ENCODE measurements at regions not wholly inside any gene's neighbourhood (a gene's known extent, or its start where the extent isn't known, plus 50 kb on each side); places are given as distances from the start of the nearest gene placed in this dataset.

- intact Hi-C loops (cut with micrococcal nuclease) = no loop called here
- Mint-ChIP-seq H3K4me3 (no peak overlapping the region), H3K27me3 (peaks cover 28% of the 10 kb centered on the region), H3K9me3 (no peaks in the 10 kb centered on the region), H3K4me1 (peaks cover 24% of the 10 kb centered on the region), H3K36me3 (ENCODE audit: low read depth) (no peaks in the 10 kb centered on the region), H3K27ac (no peak overlapping the region)
- DNase-seq = no peak
Observed at GRCh38 chr3:10600296-10600714, 94.9 kb upstream of the ATP2B2 start.

- peaks cover 28% of the 10 kb centered on the region for H3K27me3 Mint-ChIP-seq
Observed at GRCh38 chr3:10600726-10601125, 95.3 kb upstream of the ATP2B2 start.

GRCh38 chr3:10601151-10601856 lies 95.9 kb upstream of the ATP2B2 start:
- H3K36me3 Mint-ChIP-seq (ENCODE audit: low read depth) = no peaks in the 10 kb centered on the region
- H3K27ac Mint-ChIP-seq = no peak overlapping the region
- no peaks in the 10 kb centered on the region for H3K9me3 Mint-ChIP-seq
- no peak overlapping the region for H3K4me3 Mint-ChIP-seq
- intact Hi-C loops (cut with micrococcal nuclease) = no loop called here
- DNase-seq = no peak
- H3K4me1 Mint-ChIP-seq = peaks cover 24% of the 10 kb centered on the region
- peaks cover 30% of the 10 kb centered on the region for H3K27me3 Mint-ChIP-seq

More at GRCh38 chr3:10600726-10601125, 95.3 kb upstream of the ATP2B2 start:
- Mint-ChIP-seq H3K4me1 (peaks cover 24% of the 10 kb centered on the region), H3K27ac (no peak overlapping the region), H3K4me3 (no peak overlapping the region), H3K9me3 (no peaks in the 10 kb centered on the region), H3K36me3 (ENCODE audit: low read depth) (no peaks in the 10 kb centered on the region)
- intact Hi-C loops (cut with micrococcal nuclease) = no loop called here
- DNase-seq = no peak

- DNase-seq = no peak
- no peak overlapping the region for H3K4me3 Mint-ChIP-seq
- no peaks in the 10 kb centered on the region for H3K9me3 Mint-ChIP-seq
- H3K27me3 Mint-ChIP-seq = peaks cover 35% of the 10 kb centered on the region
- peaks cover 24% of the 10 kb centered on the region for H3K4me1 Mint-ChIP-seq
- no peaks in the 10 kb centered on the region for H3K36me3 Mint-ChIP-seq (ENCODE audit: low read depth)
- intact Hi-C loops (cut with micrococcal nuclease) = no loop called here
- no peak overlapping the region for H3K27ac Mint-ChIP-seq
Observed at GRCh38 chr3:10601857-10602230, 96.5 kb upstream of the ATP2B2 start.

GRCh38 chr3:10602271-10602670 lies 96.9 kb upstream of the ATP2B2 start:
- H3K9me3 Mint-ChIP-seq = no peaks in the 10 kb centered on the region
- H3K36me3 Mint-ChIP-seq (ENCODE audit: low read depth) = no peaks in the 10 kb centered on the region
- peaks cover 34% of the 10 kb centered on the region for H3K27me3 Mint-ChIP-seq
- intact Hi-C loops (cut with micrococcal nuclease) = no loop called here
- peaks cover 24% of the 10 kb centered on the region for H3K4me1 Mint-ChIP-seq
- no peak for DNase-seq
- peak overlapping the region; percentile 32 for H3K4me3 Mint-ChIP-seq
- H3K27ac Mint-ChIP-seq = no peak overlapping the region

- DNase-seq = peak; percentile 90
- H3K4me3 Mint-ChIP-seq = peak overlapping the region; percentile 69
- H3K27me3 Mint-ChIP-seq = peaks cover 37% of the 10 kb centered on the region
- intact Hi-C loops (cut with micrococcal nuclease) = loop anchor here (1.0 kb wide), 1 partner anchor 51 kb away; no protein-coding TSS in a partner anchor
- no peaks in the 10 kb centered on the region for H3K36me3 Mint-ChIP-seq (ENCODE audit: low read depth)
- peaks cover 24% of the 10 kb centered on the region for H3K4me1 Mint-ChIP-seq
- no peaks in the 10 kb centered on the region for H3K9me3 Mint-ChIP-seq
- H3K27ac Mint-ChIP-seq = peak overlapping the region; percentile 62
Observed at GRCh38 chr3:10602769-10603768, 97.7 kb upstream of the ATP2B2 start.

GRCh38 chr3:10609134-10609533 lies 103.7 kb upstream of the ATP2B2 start:
- Mint-ChIP-seq H3K4me1 (peaks cover 2% of the 10 kb centered on the region), H3K27me3 (peaks cover 28% of the 10 kb centered on the region), H3K36me3 (ENCODE audit: low read depth) (no peaks in the 10 kb centered on the region), H3K27ac (no peak overlapping the region), H3K4me3 (no peak overlapping the region), H3K9me3 (peaks cover 14% of the 10 kb centered on the region)
- intact Hi-C loops (cut with micrococcal nuclease) = no loop called here
- no peak for DNase-seq

GRCh38 chr3:10614168-10614567 lies 108.8 kb upstream of the ATP2B2 start:
- intact Hi-C loops (cut with micrococcal nuclease) = no loop called here
- no peak overlapping the region for H3K4me3 Mint-ChIP-seq
- DNase-seq = no peak
- H3K9me3 Mint-ChIP-seq = peaks cover 17% of the 10 kb centered on the region
- no peak overlapping the region for H3K27ac Mint-ChIP-seq
- no peaks in the 10 kb centered on the region for H3K4me1 Mint-ChIP-seq
- H3K36me3 Mint-ChIP-seq (ENCODE audit: low read depth) = no peaks in the 10 kb centered on the region
- peaks cover 13% of the 10 kb centered on the region for H3K27me3 Mint-ChIP-seq

GRCh38 chr3:10615715-10616114 lies 110.3 kb upstream of the ATP2B2 start:
- H3K9me3 Mint-ChIP-seq = peaks cover 17% of the 10 kb centered on the region

GRCh38 chr3:10616321-10616720 lies 110.9 kb upstream of the ATP2B2 start:
- no peak overlapping the region for H3K4me3 Mint-ChIP-seq
- H3K4me1 Mint-ChIP-seq = no peaks in the 10 kb centered on the region
- H3K9me3 Mint-ChIP-seq = peaks cover 17% of the 10 kb centered on the region
- intact Hi-C loops (cut with micrococcal nuclease) = no loop called here
- H3K27me3 Mint-ChIP-seq = peaks cover 10% of the 10 kb centered on the region
- no peak overlapping the region for H3K27ac Mint-ChIP-seq
- no peaks in the 10 kb centered on the region for H3K36me3 Mint-ChIP-seq (ENCODE audit: low read depth)
- no peak for DNase-seq

More at GRCh38 chr3:10615715-10616114, 110.3 kb upstream of the ATP2B2 start:
- no peak overlapping the region for H3K27ac Mint-ChIP-seq
- DNase-seq = no peak
- no peaks in the 10 kb centered on the region for H3K4me1 Mint-ChIP-seq
- intact Hi-C loops (cut with micrococcal nuclease) = no loop called here
- H3K27me3 Mint-ChIP-seq = peaks cover 10% of the 10 kb centered on the region
- no peaks in the 10 kb centered on the region for H3K36me3 Mint-ChIP-seq (ENCODE audit: low read depth)
- no peak overlapping the region for H3K4me3 Mint-ChIP-seq

- Mint-ChIP-seq H3K27ac (no peak overlapping the region), H3K4me3 (no peak overlapping the region), H3K4me1 (no peaks in the 10 kb centered on the region), H3K36me3 (ENCODE audit: low read depth) (no peaks in the 10 kb centered on the region), H3K27me3 (peaks cover 6% of the 10 kb centered on the region), H3K9me3 (peaks cover under 1% of the 10 kb centered on the region)
- no peak for DNase-seq
- intact Hi-C loops (cut with micrococcal nuclease) = no loop called here
Observed at GRCh38 chr3:10619989-10620832, 114.8 kb upstream of the ATP2B2 start.

- no peaks in the 10 kb centered on the region for H3K4me1 Mint-ChIP-seq
- no peaks in the 10 kb centered on the region for H3K36me3 Mint-ChIP-seq (ENCODE audit: low read depth)
- H3K27ac Mint-ChIP-seq = no peak overlapping the region
- H3K9me3 Mint-ChIP-seq = no peaks in the 10 kb centered on the region
- no peak for DNase-seq
- peaks cover 6% of the 10 kb centered on the region for H3K27me3 Mint-ChIP-seq
- intact Hi-C loops (cut with micrococcal nuclease) = no loop called here
- no peak overlapping the region for H3K4me3 Mint-ChIP-seq
Observed at GRCh38 chr3:10620833-10621082, 115.4 kb upstream of the ATP2B2 start.

GRCh38 chr3:10623578-10624275 lies 118.3 kb upstream of the ATP2B2 start:
- no peak for DNase-seq
- Mint-ChIP-seq H3K27me3 (no peaks in the 10 kb centered on the region), H3K9me3 (no peaks in the 10 kb centered on the region), H3K4me3 (no peak overlapping the region), H3K4me1 (no peaks in the 10 kb centered on the region), H3K27ac (no peak overlapping the region), H3K36me3 (ENCODE audit: low read depth) (no peaks in the 10 kb centered on the region)
- intact Hi-C loops (cut with micrococcal nuclease) = no loop called here

All from activated CD4-positive, alpha-beta T cell treated with anti-CD3 and anti-CD28 coated beads, Interleukin-2, amount 10 ng/mL, durations not matched to agents 24 days and 14 days (primary cell).